Esophagus muscularis mucosa (tissue), 4 donors: ENCODE measurements at regions not wholly inside any gene's neighbourhood (a gene's known extent, or its start where the extent isn't known, plus 50 kb on each side); places are given as distances from the start of the nearest gene placed in this dataset.

Experiments used
- CTCF ChIP-seq, 3 experiments: fragments of 200-600 bp in 2 of 3; fragments of 450-650 bp in 1 of 3; sonication (generic) in 2 of 3; IDR thresholded peaks; one replicate each; pipeline ENCODE4 v1.5.1; 2017 to 2019; ENCODE audit warnings: antibody characterized with exemption in 3 of 3, mild to moderate bottlenecking in 2 of 3, moderate library complexity in 1 of 3
- EP300 ChIP-seq: sonication (generic); formaldehyde crosslinking; IDR thresholded peaks from one replicate; pipeline ENCODE4 v1.6.1; 2017; ENCODE audit warnings: antibody characterized with exemption
- POLR2A ChIP-seq: fragments of 450-650 bp; IDR thresholded peaks from one replicate; pipeline ENCODE4 v1.6.1; 2017; ENCODE audit warnings: antibody characterized with exemption, moderate library complexity, mild to moderate bottlenecking, low read depth
- POLR2AphosphoS5 ChIP-seq, 2 donors: sonication (generic); formaldehyde crosslinking; IDR thresholded peaks; one replicate each; pipeline ENCODE4 v1.6.1; 2017; ENCODE audit warnings: antibody characterized with exemption in 2 of 2

- TF ChIP-seq CTCF (IDR thresholded peaks at IDR 0.05) = no peak
- TF ChIP-seq POLR2A = no peak
- no peak for TF ChIP-seq POLR2AphosphoS5 (IDR thresholded peaks at IDR 0.05)
- no peak for TF ChIP-seq EP300
Observed at GRCh38 chr17:12554251-12554650, 111.4 kb upstream of the MYOCD start.
